Right ventricle myocardium superior (tissue), 1 donor: ENCODE measurements at regions not wholly inside any gene's neighbourhood (a gene's known extent, or its start where the extent isn't known, plus 50 kb on each side); places are given as distances from the start of the nearest gene placed in this dataset.
"Not testable (repeated sequence)": the region's sequence is repeated elsewhere in the genome, so short reads cannot be mapped to it uniquely, and the experiment has no call there.

Experiments used
- ATAC-seq: fragments of 200-7000 bp; cut with Tn5 transposase; one replicate; pipeline ENCODE4 v1.9.1; 2020; ENCODE audit warnings: mild to moderate bottlenecking; ENCODE audit not compliant: poor library complexity
- DNase-seq: peaks from one replicate; pipeline ENCODE4 v3.0.0-alpha.2; 2020
- intact Hi-C: fragments of 100-400 bp; cut with DNase I; formaldehyde crosslinking; loops from one replicate; pipeline ENCODE4 v1.11.2; 2022
- donor health status: DM: no; HTN: yes; CAD: no; lungs with severe emphysema.

DNA sequence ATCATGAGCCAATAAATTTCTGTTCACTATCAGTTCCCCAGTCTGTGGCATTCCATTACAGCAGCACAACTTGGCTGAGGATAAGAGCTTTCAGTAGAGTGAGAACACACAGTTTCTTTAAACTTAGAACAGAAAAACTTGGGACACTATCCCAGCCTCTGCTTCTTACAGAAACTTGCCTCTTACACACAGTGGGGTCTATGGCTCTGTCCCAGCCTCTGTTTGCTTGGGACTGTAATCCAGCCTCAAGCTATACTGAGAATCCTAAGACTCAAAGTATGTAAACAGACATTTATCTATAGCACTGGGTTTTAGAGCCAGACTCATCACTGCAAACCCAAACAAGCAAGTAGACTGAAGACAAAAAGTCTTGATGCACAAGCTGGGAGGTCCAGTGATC, 355.8 kb upstream of the VSTM2A start:
- DNase-seq: no peak
- ATAC-seq: no peak
- intact Hi-C loops: no loop called here

DNA sequence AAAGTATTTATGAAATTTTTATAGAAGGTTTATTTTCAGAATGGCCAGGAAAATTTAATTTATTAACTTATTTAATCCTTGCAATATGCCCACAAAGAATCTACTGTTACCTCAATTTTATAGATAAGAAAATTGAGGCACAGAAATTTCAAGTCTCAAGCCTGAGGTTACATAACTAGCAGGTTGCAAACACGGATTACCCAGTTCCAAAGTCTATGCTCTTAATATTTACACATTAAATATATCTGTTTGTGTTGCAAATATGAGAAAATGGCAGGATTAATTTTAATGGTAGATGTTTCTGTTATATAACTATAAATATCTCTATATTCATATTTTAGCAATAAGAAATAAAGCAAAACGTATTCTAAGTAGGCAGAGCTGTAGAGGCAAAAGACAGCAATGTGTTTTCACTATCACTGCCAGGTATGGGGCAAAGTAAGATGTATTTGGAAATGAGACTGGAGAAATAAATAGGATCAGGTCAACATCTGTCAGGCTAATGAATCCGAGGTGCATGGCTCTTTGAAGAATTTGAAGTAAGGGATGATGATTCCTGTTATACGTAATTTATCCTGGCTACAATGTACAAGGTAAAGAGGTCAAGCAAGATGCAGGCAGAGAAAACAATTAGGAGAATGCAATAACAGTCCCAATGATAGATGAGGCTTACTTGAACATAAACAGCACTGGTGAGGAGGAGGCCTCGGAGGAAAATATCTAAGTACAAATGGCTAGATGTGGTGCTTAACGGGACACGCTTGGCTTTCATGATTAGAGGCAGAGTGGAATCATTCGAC, 354.1 kb upstream of the VSTM2A start:
- intact Hi-C loops: no loop called here
- no peak for ATAC-seq
- no peak for DNase-seq

DNA sequence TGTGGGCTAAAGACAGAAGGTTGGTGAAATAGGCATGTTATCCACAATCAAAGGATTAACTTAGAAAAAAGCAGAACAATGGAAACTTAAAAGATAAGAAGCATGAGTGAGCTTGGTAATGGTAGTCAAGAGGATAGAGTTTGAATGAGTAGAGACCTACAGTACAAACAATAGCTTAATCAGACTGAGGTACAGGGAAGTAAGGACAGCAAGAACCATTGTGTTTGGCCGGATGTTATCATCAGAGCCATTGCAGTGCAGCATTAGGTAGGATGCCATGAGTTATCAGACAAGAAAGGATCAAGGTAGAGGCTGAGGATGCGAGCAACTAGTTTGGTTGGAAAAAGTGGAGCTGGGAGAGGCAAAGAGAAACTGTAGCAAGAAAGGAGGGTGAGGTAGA, 353.3 kb upstream of the VSTM2A start:
- DNase-seq: no peak
- intact Hi-C loops: no loop called here
- no peak for ATAC-seq

DNA sequence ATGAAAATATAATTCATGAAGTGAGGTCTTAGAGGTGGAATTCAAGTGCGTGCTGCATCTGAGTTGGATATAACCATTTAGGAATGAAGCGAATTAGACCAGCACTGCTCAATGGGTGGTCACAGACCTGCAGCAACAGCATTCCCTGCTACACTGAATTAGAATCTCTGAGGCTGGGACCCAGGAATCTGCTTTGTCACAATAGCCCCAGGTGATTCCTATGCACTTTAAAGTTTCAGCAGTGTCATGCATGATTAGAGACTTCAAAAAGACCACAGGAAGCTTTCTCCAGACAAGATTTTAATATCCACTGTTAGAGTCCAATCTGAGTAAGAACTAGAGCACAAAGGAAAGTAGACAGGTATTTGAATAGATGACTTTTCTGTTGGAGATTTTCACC, 352.8 kb upstream of the VSTM2A start:
- no peak for DNase-seq
- intact Hi-C loops: no loop called here
- ATAC-seq: no peak

DNA sequence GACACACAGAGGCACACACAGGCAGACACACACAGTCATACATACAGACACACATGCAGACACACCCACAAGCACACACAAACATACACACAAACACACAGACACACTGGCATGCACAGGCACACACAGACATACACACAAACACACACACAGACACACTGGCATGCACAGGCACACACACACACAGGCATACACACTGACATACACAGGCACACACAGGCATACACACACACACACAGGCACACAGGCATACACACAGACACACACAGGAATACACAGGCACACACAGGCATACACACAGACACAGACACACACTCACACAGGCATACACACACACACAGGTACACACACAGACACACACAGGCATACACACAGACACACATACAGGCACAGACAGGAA, 340.7 kb upstream of the VSTM2A start:
- DNase-seq (no peak), ATAC-seq (no peak)
- intact Hi-C loops: no loop called here

DNA sequence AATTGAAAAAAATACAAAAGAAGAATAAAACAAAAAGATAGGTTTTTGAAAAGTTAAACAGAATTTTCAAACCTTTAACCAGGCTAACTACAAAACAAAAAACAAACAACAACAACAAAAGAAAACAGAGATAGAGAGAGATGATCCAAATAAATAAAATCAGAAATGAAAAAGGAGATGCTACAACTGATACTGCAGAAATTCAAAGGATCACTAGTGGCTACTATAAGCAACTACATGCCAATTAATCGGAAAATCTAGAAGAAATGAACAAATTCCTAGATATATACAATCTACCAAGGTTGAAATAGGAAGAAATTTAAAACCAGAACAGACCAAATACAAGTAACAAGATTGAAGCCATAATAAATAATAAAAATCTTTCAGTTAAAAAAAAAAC, 326.8 kb upstream of the VSTM2A start:
- no peak for ATAC-seq
- DNase-seq: no peak
- intact Hi-C loops: no loop called here

DNA sequence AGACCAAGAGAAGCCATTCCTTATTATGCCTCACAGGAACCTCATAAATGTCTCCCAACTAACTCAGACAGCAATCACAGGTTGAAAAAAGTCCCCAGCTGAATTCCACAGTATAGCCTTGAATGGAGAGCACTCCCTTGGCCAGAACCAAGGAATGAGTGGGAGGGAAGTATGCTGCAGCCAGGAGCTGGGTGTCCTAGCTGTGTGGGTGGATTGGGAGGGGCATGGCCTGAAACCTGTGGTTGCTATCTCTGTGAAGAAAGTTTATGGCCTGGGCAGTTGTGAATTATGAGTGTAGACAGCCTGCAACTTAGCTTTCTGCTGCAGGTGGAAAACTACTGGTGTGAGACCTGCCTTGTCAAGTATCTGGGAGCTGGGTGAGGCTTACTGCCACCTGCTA, 316.1 kb upstream of the VSTM2A start:
- ATAC-seq, DNase-seq, intact Hi-C loops: not testable (repeated sequence)

DNA sequence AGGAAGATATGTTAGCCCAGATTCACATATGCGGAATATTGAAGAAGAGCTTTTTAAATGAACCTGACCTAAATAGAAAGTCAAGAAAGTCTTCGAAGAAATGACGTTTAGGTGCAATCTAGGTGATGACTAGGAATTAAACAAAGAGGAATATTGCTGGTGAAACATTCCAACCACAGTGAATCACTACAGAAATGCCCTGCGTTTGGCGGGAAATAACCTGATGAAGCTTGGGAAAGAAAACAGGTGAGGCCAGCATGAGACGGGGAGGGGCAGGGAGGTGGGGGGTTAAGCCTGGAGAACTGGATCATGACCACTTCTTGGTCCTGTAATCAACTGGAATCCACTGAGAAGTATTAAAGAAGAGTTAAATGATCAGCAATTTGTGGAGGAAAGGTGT, 299.4 kb upstream of the VSTM2A start:
- DNase-seq (no peak), ATAC-seq (no peak)
- intact Hi-C loops: no loop called here

DNA sequence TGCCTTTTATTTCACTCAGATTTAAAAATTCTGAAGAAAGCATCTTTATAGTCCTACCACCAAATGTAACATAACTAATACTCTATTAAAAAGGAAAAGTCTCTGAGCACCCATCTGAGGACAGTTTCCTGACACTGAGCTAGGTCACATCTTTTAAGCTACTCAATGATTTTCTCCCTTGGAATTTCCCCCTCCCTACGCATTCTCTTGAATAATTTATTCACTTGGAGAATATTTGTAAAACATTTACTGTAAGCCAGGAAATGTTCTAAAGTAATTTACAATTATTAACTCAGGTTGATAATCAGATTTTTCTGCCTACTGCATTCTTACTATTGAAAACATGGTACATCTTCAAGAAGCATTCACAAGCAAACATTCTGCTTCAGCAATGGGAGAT, 297.2 kb upstream of the VSTM2A start:
- no peak for DNase-seq
- intact Hi-C loops: no loop called here
- ATAC-seq: no peak

DNA sequence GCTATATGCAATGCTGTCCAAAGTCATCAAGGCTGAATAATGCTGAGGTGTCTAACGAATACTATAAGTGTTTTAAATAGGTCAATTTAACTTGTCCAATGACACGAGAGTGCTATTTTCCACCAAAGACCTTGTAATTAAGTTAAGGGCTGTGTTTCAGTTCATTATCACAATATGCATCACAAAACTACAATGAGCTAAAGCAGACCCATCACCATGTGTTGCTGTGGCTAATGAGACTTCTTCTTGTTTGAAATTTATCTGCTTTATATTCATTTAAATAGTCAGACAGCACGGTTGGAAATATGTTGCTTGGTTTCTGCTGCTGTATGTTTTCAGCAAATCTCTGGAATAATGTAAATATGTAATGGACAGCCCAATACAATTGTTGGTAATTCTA, 292.5 kb upstream of the VSTM2A start:
- no peak for ATAC-seq
- intact Hi-C loops: no loop called here
- no peak for DNase-seq

DNA sequence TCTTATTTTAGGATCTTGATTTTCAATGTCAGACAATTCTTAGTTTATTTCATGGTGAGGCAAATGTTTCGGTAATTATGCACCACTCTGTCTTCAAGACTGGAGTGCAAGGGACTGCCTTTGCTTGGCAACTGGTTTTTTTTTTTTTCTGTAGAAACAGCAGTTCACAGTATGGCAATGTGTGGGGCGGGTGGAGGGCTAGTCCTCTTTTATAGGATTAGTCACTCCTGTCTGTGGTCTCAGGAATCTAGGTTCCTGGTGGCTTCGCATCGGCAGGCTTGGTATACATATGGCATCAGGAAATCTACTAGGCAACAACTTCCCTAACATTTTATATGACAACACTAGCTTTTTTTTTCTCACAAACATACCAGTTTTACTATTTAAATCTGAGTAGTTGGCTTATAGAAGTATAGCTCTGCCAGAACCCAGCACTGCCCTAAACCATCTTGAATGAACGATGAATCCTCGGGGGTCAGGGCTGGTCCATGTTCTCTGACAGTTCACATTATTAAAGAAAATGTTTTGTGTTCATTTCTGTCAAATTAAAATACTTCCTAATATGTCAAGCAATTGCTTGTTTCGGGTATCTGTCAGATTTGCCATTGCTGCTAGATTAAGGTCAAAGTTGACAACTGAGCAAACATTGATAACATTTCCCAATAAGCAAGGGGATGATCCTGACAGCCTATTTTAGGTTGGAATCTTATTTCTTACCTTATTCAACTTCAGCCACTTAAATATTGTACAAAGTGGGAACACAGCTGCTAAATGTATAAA, 289.7 kb upstream of the VSTM2A start:
- intact Hi-C loops: no loop called here
- DNase-seq: no peak
- no peak for ATAC-seq

DNA sequence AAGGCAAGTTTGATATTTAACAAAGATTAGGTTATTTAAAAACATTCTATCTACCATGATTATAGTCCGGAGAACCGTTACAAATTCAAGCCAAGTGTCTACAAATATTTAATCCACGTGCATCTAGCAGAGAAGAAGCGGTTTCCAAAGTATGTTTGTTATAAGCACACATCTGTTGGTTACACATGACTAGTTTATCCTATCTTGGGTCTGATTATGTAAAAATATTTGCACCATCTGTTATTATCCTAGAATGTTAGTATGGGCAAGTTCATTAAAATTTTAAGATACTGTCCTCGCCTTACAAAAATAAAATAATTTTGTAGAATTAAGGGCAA, 289.2 kb upstream of the VSTM2A start:
- intact Hi-C loops: no loop called here
- DNase-seq: no peak
- no peak for ATAC-seq

DNA sequence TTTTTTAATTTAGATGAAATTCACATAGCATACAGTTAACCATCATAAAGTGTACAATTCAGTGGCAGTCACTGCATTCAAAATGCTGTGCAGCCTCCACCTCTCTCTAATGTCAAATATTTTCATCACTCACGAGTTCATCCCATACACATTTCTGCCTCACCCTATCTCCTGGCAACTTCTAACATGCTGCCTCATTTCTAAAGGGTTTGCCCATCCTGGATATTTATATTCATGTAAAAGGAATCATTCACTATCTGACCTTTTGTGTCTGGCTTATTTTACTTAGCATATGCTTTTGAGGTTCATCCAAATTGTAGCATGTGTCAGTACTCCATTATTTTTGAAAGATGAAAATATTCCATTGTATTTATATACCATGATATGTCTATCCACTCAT, 286.9 kb upstream of the VSTM2A start:
- DNase-seq (no peak), ATAC-seq (no peak)
- intact Hi-C loops: no loop called here

DNA sequence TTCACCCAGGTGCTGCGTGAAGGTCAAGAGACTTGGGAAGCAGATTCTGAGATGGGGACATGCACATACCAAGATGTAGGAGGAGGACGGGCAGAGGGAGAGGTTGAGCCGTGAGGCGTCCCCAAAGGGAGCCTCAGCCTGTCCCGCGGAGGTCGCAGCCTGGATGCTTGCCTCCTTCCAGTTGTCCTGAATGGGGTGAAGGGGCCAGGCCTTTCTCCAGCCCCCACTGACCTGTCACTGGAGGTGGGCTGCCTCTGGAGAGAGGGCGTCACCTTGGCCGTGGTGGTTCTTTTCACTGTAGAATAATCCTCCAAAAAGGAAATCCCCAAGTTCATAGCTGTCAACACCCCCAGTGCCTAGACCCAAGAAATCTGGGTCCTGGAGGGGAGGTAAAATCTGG, 283.0 kb upstream of the VSTM2A start:
- DNase-seq (no peak), ATAC-seq (no peak)
- intact Hi-C loops: no loop called here

DNA sequence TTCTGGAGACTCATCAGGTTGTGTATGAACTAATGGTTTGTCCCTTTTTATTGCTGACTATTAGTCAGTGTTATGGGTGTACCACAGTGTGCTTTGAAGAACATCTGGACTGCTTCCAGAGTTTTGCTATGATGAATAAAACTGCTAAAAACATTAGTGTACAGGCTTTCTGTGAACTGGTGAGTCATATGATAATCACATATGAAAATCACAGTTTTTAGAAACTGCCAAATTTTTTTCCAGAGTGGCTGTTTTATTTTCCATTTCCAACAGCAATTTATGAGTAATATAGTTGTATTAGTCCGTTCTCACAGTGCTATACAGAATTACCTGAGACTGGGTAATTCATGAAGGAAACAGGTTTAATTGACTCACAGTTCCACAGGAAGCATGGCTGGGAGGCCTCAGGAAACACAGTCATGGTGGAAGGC, 281.2 kb upstream of the VSTM2A start:
- intact Hi-C loops: no loop called here
- DNase-seq (no peak), ATAC-seq (no peak)

DNA sequence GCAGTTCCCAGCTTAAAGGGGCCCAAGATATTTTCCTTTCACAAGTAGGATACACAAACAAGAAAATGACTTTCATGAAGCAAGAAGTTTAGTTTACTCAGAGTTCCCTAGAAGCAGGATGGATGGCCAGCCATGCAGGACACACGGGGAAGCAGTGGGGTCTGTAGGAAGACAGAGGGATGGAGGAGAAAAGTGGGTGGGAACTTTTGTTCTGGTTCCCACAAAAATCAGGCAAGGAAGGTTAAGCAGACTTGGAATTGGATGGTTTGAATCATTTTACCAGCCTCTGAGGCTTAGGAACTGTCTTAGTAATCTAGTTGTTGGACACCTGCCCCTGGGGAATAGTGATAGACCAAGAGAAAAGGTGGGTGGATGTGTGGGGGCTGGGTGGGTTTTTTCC, 263.3 kb upstream of the VSTM2A start:
- intact Hi-C loops: no loop called here
- no peak for DNase-seq
- ATAC-seq: no peak

DNA sequence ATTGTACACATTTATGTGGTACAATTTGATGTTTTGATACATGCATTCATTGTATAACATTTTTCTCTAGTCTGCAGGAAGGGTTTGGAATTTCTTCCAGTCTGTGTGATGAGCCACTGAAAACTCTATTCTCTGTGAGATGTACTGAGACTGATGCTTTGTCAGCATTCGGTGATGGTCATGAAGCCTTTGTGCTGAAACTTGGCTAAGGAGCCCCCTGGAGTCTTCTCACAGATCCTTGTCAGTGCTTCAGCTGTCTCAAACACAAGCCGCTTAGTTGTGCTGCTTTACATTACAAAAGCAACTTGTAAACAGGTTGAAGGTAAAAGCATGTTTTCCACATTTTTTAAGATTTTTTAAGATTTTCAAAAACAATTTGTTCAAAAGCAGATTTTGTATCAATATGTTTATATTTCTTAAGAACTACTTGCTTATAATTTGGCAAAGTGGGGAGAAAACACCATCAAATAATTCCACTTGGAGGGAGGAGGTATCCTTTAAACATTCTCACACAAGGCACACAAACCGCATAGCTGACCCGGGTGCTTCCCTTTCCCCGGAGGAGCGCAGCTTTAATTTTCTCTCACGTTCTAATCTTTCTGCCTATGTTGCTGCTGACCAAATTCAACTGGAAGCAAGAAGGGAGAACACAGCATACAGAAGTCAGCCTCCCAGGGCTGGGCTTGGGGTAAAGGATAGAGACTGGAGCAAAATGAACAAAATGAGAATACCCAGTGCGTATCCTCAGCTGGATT, 249.8 kb upstream of the VSTM2A start:
- intact Hi-C loops: no loop called here
- no peak for DNase-seq
- no peak for ATAC-seq

DNA sequence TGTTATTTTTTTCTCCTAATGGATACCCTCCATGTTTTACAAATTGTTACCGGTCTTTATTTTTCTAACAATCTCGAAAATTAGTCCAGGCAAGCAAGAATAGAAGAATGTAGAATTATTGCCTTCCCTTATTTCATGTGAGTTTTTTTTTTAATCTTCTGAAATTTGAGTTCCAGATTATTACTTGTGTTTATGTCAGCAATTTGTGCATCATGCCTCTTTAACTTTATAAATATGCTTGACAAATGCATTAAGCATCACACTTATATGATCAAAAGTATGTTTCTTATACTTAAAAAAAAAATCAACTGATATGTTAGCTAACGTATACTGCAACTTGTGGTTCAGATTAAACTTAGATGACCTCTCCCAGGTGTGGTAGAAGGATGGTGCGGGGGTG, 242.7 kb upstream of the VSTM2A start:
- DNase-seq: no peak
- intact Hi-C loops: no loop called here
- no peak for ATAC-seq

DNA sequence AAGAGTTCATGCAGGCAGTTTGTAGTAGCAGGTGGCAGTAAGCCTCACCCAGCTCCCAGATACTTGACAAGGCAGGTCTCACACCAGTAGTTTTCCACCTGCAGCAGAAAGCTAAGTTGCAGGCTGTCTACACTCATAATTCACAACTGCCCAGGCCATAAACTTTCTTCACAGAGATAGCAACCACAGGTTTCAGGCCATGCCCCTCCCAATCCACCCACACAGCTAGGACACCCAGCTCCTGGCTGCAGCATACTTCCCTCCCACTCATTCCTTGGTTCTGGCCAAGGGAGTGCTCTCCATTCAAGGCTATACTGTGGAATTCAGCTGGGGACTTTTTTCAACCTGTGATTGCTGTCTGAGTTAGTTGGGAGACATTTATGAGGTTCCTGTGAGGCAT, 226.2 kb upstream of the VSTM2A start:
- intact Hi-C loops, DNase-seq, ATAC-seq: not testable (repeated sequence)
